Gastrocnemius medialis (tissue), 4 donors: ENCODE measurements at regions not wholly inside any gene's neighbourhood (a gene's known extent, or its start where the extent isn't known, plus 50 kb on each side); places are given as distances from the start of the nearest gene placed in this dataset.

ENCODE experiments used
- ATAC-seq, 2 donors: fragments of 150-250 bp; one replicate each; pipeline ENCODE4 v1.9.1; 2016
- DNase-seq, 2 donors: peaks; one replicate each; pipeline ENCODE4 v3.0.0-alpha.2; 2019
- H3K27ac ChIP-seq, 4 donors: fragments of 200-600 bp; sonication (generic); 1 replicate in 1 of 4; 2 replicates in 3 of 4; pipeline ENCODE4 v1.5.1; 2016 to 2018; ENCODE audit warnings: mild to moderate bottlenecking in 2 of 4, moderate library complexity in 1 of 4
- H3K27me3 ChIP-seq, 3 donors: fragments of 200-600 bp; sonication (generic) in 2 of 3; 1 replicate in 1 of 3; 2 replicates in 2 of 3; pipeline versions ENCODE4 v1.5.1 to v1.6.0; 2016 to 2019; ENCODE audit warnings: mild to moderate bottlenecking in 1 of 3, moderate library complexity in 1 of 3
- H3K36me3 ChIP-seq, 2 donors: fragments of 200-600 bp; sonication (generic) in 1 of 2; one replicate each; pipeline ENCODE4 v1.5.1; 2017 to 2018
- H3K4me1 ChIP-seq, 2 donors: fragments of 200-600 bp; sonication (generic) in 1 of 2; one replicate each; pipeline ENCODE4 v1.5.1; 2016 to 2017; ENCODE audit warnings: mild to moderate bottlenecking in 2 of 2
- H3K4me3 ChIP-seq, 4 donors: fragments of 200-600 bp; sonication (generic) in 3 of 4; 1 replicate in 1 of 4; 2 replicates in 3 of 4; pipeline ENCODE4 v1.5.1; 2016 to 2019; ENCODE audit warnings: mild to moderate bottlenecking in 2 of 4
- H3K9me3 ChIP-seq, 3 donors: fragments of 200-600 bp; sonication (generic) in 2 of 3; 1 replicate in 1 of 3; 2 replicates in 2 of 3; pipeline ENCODE4 v1.5.1; 2016 to 2019
- POLR2A ChIP-seq, 2 donors: fragments of 450-650 bp; IDR thresholded peaks; one replicate each; pipeline ENCODE4 v1.6.1; 2017; ENCODE audit warnings: antibody characterized with exemption in 2 of 2, mild to moderate bottlenecking in 2 of 2, moderate library complexity in 2 of 2
- in situ Hi-C, 4 donors: fragments of 200-750 bp; cut with MboI; loops; one replicate each; pipeline versions ENCODE4 v1.15.0 to v1.8.0; 2017; ENCODE audit warnings: low sequenced_read_pairs in 4 of 4
- intact Hi-C: fragments of 100-400 bp; cut with DNase I; formaldehyde crosslinking; loops from one replicate; pipeline ENCODE4 v1.15.1; 2023; ENCODE audit warnings: low total_unique reads
- TF ChIP-seq, protein P1 (sequence below), 5 experiments: fragments of 450-650 bp in 3 of 5; fragments of 200-600 bp in 2 of 5; sonication (generic) in 2 of 5; IDR thresholded peaks in 4 of 5; conservative IDR thresholded peaks in 1 of 5; 1 replicate in 4 of 5; 2 replicates in 1 of 5; pipeline ENCODE4 v1.5.1; 2016 to 2019; ENCODE audit warnings: antibody characterized with exemption in 5 of 5, mild to moderate bottlenecking in 3 of 5, moderate library complexity in 3 of 5

GRCh38 chr6:146896062-146896813 is 297.5 kb downstream of the ADGB start:
- no peak for TF ChIP-seq POLR2A (IDR thresholded peaks at IDR 0.05)

DNA sequence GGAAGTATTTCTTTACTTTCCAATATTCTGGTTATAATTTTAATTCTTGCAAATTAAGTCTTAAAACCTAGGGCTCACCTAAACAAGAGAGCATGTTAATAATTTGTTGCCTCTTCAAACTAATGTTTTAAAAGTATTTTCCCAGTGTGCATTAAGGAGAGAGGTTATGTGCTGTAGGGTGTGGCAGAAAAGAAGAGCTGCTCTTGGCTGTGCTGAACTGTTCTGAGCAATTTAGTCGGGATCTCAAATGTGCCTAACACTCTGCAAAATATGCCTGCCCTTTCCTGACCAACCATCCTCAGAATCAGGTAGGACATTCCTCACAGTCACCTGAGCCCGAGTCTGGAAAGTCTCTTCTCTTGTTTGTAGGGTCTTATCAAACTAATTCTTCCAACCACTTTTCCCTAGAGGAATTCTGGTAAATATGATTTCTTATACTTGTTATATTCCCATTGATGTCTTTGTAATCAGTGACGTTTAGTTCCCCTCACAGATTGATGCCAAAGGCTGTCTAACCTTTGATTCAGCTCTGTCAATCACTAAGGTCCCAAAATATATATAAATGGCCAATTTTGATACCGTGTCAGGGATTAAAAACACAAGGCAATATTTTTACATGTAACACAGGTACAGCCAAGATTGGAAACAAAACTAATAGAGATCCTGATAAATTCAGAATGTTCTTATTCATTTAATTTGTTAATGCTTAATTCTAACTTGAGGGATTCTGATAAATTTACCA is 298.4 kb downstream of the ADGB start:
- intact Hi-C loops, result no loop called here
- no peaks in the 10 kb centered on the region for H3K36me3 ChIP-seq
- TF ChIP-seq, protein P1, sequence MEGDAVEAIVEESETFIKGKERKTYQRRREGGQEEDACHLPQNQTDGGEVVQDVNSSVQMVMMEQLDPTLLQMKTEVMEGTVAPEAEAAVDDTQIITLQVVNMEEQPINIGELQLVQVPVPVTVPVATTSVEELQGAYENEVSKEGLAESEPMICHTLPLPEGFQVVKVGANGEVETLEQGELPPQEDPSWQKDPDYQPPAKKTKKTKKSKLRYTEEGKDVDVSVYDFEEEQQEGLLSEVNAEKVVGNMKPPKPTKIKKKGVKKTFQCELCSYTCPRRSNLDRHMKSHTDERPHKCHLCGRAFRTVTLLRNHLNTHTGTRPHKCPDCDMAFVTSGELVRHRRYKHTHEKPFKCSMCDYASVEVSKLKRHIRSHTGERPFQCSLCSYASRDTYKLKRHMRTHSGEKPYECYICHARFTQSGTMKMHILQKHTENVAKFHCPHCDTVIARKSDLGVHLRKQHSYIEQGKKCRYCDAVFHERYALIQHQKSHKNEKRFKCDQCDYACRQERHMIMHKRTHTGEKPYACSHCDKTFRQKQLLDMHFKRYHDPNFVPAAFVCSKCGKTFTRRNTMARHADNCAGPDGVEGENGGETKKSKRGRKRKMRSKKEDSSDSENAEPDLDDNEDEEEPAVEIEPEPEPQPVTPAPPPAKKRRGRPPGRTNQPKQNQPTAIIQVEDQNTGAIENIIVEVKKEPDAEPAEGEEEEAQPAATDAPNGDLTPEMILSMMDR (IDR thresholded peaks at IDR 0.05 in 4 of 5, conservative IDR thresholded peaks at IDR 0.05 in 1 of 5), result no peak
- no peak for TF ChIP-seq POLR2A (IDR thresholded peaks at IDR 0.05)
- H3K4me3 ChIP-seq, result no peak overlapping the region
- ATAC-seq (no peak), DNase-seq (no peak)
- in situ Hi-C loops, result no loop called here
- no peak overlapping the region for H3K27ac ChIP-seq
- H3K9me3 ChIP-seq, result no peaks in the 10 kb centered on the region
- no peaks in the 10 kb centered on the region for H3K4me1 ChIP-seq
- no peaks in the 10 kb centered on the region for H3K27me3 ChIP-seq

More at GRCh38 chr6:146896062-146896813, 297.5 kb downstream of the ADGB start:
- intact Hi-C loops, result no loop called here
- no peaks in the 10 kb centered on the region for H3K36me3 ChIP-seq
- ATAC-seq (no peak), DNase-seq (no peak)
- in situ Hi-C loops, result no loop called here
- H3K27me3 ChIP-seq, result no peaks in the 10 kb centered on the region
- H3K27ac ChIP-seq, result no peak overlapping the region
- H3K4me3 ChIP-seq, result no peak overlapping the region
- H3K9me3 ChIP-seq, result no peaks in the 10 kb centered on the region
- no peaks in the 10 kb centered on the region for H3K4me1 ChIP-seq

DNA sequence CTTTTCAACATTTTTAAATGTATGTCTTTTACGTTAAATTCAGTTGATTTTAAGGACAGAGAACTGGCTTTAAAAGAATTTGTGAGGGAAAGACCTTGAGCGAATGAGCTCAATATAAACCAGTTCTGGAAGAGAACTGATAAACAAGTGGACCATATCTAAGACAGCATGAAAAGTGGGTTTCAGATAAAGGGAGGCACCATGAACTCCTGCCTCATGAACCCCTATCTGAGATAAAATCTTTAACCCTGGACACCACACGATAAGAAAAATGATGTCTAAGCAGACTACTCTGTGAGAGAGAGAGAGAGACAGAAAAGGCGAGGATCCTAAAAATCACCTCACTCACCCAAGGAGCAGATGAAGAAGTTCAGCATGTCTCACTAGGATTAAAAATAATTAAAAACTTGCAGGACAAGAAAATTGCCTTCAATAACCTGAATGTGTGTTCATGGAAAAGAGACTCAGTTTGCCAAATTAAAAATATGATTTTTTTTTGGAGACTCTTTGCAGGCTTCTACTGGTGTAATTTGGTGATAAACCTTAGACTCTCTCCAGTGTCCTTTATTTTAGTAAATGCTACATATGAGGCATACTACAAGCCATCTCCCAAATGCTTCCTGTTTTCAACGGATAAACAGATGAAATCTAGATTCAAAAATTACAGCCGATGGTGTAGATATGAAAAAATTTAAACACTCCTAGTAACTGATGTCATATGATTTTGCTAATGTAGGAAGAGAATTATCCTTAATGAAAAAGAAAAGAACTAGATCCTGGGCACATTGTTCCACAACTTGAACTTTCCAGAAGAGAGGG is 299.5 kb downstream of the ADGB start:
- Histone ChIP-seq H3K4me3 (no peak overlapping the region), H3K27me3 (no peaks in the 10 kb centered on the region), H3K36me3 (no peaks in the 10 kb centered on the region), H3K9me3 (no peaks in the 10 kb centered on the region), H3K27ac (no peak overlapping the region), H3K4me1 (no peaks in the 10 kb centered on the region)
- in situ Hi-C loops (no loop called here), intact Hi-C loops (no loop called here)
- DNase-seq, result no peak
- TF ChIP-seq POLR2A (IDR thresholded peaks at IDR 0.05), result no peak
- TF ChIP-seq, protein P1 (IDR thresholded peaks at IDR 0.05 in 4 of 5, conservative IDR thresholded peaks at IDR 0.05 in 1 of 5), result no peak
- no peak for ATAC-seq

- no peak for TF ChIP-seq POLR2A (IDR thresholded peaks at IDR 0.05)
- TF ChIP-seq, protein P1 (IDR thresholded peaks at IDR 0.05 in 4 of 5, conservative IDR thresholded peaks at IDR 0.05 in 1 of 5), result no peak
- intact Hi-C loops (no loop called here), in situ Hi-C loops (no loop called here)
- Histone ChIP-seq H3K9me3 (no peaks in the 10 kb centered on the region), H3K27ac (no peak overlapping the region), H3K36me3 (no peaks in the 10 kb centered on the region), H3K4me3 (no peak overlapping the region), H3K4me1 (no peaks in the 10 kb centered on the region), H3K27me3 (no peaks in the 10 kb centered on the region)
- ATAC-seq, result no peak
- DNase-seq, result no peak
Observed at GRCh38 chr6:146898888-146899227, 300.1 kb downstream of the ADGB start.
